NCI-H187 (cell line): ENCODE measurements at regions not wholly inside any gene's neighbourhood (a gene's known extent, or its start where the extent isn't known, plus 50 kb on each side); places are given as distances from the start of the nearest gene placed in this dataset.
"Not testable (repeated sequence)": the region's sequence is repeated elsewhere in the genome, so short reads cannot be mapped to it uniquely, and the experiment has no call there.

ENCODE experiments used
- DNase-seq, 2 experiments: peaks; one replicate each; lab custom pipeline; 2025; lab: John Stamatoyannopoulos, UW

DNA sequence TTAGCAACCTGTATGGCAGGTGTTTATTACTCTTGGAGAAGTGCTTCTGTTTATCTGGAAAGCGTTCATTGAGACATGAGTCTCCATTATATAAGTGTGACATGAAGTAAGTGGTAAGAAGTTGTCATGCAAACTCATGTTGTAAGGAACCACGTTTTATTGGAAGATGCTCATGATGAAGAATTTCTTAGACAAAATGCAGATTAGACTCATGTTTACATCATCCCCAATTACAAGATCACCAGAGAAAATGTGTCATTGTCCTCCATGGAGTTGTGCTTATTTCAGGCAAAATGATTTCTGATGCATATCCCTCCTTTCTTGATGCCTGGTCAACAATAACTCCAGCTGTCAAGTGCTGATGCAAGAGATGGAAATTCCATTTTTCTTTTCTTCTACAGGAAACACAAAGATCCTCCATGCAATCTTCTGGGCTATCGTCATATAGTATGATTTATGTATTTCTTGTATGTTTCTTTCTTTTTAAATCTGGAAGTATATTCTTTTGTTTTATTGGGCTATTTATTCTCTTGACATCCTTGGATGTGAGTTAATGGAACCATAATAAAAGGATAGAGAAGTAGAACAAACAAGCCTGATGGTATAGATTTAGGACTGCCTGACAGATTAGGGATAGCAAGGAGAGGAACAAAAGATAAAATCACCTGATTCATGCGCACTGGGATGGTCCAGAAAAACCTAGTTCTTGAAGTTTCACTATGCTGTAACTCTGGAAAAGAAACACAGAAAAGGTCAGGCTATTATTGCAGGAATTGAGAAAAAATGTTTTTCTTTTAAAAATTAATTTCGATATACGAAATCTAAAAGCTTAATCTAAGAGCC is 50.7 kb upstream of the DIAPH3 start:
- no peak for DNase-seq

- no peak for DNase-seq
Observed at GRCh38 chr13:60220072-60220471, 56.3 kb upstream of the DIAPH3 start.

- DNase-seq: no peak
Observed at GRCh38 chr13:60221581-60221980, 57.9 kb upstream of the DIAPH3 start.

GRCh38 chr13:60226507-60226906 is 62.8 kb upstream of the DIAPH3 start:
- no peak for DNase-seq

- no peak for DNase-seq
Observed at GRCh38 chr13:60227158-60227557, 63.4 kb upstream of the DIAPH3 start.

DNA sequence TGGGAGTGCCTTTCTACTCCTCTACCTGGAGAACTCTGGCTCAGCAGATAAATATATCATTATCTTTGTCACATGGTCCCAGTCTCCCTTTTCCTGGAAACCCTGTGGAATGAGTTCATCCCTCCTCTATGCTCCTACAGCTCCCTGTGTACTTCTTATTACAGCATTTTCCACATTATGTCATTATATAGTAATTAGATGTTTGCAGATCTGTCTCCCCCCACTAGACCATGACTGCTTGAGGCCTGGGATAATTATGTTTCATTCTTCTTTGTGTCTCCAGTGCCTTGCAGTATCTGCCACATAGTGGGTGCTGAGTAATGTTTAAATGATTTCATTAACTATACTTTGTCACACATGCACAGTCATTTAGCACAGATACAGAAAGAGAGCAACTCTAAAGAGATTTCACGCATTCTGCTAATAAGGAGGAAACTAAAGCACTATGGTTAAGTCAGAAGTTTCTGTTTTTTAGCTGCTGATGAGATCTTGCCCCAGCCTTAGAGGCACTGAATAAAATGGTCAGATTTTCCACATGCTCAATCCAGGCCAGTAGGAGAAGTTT is 66.1 kb upstream of the DIAPH3 start:
- DNase-seq: no peak

GRCh38 chr13:60230593-60230992 is 66.9 kb upstream of the DIAPH3 start:
- DNase-seq: no peak

- no peak for DNase-seq
Observed at GRCh38 chr13:60242043-60242595, 78.4 kb upstream of the DIAPH3 start.

DNA sequence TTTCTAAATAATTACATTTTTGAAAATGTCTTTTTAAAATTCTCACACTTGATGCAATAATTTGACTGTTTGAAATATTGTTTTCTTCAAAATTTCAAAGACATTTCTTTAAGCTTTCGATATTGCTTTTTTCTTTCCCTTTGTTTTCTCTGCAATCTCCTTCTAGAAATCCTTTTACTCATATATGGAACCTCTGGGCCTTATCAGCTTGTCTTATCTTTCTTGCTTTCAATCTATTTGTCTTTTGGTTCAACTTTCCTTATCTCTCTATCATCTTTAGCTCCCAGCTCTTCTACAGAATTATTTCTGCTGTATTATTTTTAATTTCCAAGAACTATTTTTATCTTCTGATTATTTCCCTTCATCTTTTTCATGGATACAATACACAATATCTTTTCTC is 80.7 kb upstream of the DIAPH3 start:
- no peak for DNase-seq

GRCh38 chr13:60251419-60251818 is 87.7 kb upstream of the DIAPH3 start:
- not testable (repeated sequence) for DNase-seq

DNA sequence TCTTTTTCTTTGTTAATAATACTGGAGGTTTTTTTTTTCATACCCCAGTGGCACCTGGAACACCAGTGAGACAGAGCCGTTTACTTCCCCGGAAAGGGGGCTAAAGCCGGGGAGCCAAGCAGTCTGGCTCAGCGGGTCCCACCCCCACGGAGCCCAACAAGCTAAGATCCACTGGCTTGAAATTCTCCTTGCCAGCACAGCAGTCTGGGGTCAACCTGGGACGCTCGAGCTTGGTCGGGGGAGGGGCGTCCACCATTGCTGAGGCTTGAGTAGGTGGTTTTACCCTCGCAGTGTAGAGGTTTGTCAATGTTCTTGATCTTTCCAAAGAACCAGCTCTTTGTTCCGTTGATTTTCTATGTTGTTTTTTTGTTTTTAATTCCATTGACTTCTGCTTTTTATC is 94.6 kb upstream of the DIAPH3 start:
- DNase-seq: no peak

DNA sequence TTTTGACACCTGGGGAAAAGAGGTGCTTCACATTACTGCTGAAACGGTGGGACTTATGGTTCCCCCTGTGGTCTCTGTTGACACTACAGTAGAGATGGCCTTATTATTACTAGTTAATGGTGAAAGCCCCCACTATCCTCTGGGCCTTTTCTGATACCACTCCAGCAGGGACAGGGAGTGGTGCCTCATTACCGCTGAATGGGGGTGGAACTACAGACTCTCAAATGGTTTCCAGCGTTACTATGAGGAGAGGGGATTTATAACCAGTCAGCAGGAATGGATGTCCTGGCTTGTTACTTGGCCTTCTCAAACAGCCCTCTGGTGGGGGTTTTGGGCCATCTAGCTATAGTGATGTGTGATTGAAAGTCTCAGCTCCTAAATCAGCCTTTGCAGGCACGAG is 96.7 kb upstream of the DIAPH3 start:
- peak in 1 of 2 experiments; percentile 10 for DNase-seq

DNA sequence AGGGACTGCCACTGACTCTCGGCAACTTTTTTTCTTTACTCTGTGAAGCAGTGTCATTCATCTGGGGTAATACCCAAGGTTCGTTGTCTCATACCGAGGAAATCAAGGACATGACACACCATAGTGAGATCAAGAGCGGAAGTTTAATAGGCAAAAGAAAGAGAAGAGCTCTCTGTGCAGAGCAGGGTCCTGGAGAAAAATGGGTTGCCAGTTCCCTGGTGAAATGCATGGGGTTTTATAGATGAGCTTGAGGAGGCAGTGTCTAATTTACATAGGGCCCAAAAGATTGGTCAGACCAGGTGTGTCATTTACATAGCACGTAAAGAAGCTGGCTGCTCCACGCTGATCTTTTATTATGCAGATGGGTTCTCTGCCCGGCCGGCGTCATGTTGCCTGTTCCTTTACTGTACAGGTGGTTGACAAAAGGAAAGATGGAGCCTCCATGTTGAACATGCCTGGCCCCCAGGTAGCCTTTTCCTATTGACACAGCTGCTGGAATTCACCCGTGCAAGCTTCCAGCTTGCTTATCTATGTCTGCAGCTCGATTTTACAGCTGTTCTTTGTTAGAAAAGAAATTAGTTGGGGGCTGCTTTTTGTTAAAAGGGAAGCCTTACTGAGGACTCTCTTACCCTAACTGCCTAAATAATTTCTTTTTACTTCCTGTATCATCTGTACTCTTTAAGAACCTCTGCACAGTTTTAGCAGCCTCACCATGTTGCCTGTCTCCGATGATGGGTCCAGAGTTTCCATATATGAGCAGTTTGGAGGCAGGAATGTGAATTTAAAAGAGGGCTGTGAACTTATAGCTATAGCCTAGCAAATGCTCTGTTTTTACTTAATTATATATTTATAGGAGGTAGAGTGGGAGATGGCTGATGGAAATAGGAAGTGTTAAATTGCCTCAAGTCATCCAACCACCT is 98.0 kb upstream of the DIAPH3 start:
- peak; percentile 81 to 88 for DNase-seq

DNA sequence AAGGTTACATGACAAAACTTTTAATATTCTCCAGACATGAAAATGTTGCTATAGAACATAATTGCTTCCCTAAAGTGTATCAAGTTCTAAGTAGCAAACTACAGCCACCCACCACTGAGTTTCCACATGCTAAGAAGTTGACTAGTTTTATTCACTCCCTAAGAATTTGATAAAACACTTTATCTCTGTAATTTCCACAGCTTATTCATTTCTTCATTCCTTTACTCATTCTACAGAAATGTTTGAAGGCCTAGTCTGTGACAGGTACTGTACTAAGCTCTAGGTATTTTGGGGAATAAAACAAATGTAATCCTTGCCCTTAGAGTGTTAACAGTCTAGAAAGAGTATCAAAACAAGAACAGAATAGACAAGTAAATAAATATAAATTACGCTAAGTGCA is 101.8 kb upstream of the DIAPH3 start:
- no peak for DNase-seq

- peak in 1 of 2 experiments; percentile 65 for DNase-seq
Observed at GRCh38 chr13:60267498-60268202, 103.9 kb upstream of the DIAPH3 start.

- no peak for DNase-seq
Observed at GRCh38 chr13:60268203-60268555, 104.5 kb upstream of the DIAPH3 start.

- DNase-seq: no peak
Observed at GRCh38 chr13:60273971-60274527, 110.3 kb upstream of the DIAPH3 start.

- no peak for DNase-seq
Observed at GRCh38 chr13:60274655-60275054, 110.9 kb upstream of the DIAPH3 start.

DNA sequence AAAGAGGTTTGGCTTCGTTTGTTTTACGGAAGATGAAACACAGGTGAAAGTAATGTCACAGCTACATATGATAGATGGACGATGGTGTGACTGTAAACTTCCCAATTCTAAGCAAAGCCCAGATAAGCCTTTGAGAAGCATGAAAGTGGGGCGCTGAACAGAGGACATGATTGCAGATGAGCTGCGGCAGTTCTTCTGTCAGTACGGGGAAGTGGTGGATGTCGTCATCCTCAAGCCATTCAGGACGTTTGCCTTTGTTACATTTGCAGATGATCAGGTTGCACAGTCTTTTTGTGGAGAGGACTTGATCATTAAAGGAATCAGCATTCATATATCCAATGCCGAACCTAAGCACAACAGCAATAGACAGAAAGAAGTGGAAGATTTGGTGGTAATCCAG is 111.5 kb upstream of the DIAPH3 start:
- no peak for DNase-seq

DNA sequence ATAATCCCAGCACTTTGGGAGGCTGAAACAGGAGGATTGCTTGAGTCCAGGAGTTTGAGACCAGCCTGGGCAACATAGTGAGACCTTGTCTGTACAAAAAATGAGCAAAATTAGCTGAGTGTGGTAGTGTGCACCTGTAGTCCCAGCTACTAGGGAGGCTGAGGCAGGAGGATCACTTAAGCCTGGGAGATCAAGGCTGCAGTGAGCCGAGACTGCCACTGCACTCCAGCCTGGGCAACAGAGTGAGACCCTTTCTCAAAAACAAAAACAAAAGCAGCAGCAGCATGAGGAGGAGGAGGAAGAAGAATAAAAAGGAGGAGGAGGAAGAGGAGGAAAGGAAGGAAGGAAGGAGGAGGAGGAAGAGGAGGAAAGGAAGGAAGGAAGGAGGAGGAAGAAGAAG is 116.5 kb upstream of the TDRD3 start:
- DNase-seq: not testable (repeated sequence)

DNA sequence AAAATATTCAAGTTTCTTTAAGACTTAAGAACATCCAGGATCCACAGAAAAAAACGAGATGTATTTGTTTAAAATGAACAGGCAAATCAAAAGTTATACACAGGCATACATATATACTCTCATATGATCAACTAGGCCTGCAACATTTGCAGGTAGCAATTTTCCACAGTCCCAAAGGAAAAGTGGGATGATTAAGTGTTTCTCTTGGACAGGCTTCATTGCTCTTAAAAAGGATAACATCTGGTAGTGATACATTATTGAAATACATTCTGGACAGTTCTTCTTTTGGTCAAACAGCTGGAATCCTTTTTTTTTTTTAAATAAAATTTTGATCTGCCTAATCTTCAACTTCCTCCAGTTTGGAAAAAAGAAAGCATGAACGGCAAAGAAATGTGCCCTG is 114.8 kb upstream of the TDRD3 start:
- peak in 1 of 2 experiments; percentile 54 for DNase-seq
